ENCODE measurements at regions not wholly inside any gene's neighbourhood (a gene's known extent, or its start where the extent isn't known, plus 50 kb on each side); places are given as distances from the start of the nearest gene placed in this dataset.

DNA sequence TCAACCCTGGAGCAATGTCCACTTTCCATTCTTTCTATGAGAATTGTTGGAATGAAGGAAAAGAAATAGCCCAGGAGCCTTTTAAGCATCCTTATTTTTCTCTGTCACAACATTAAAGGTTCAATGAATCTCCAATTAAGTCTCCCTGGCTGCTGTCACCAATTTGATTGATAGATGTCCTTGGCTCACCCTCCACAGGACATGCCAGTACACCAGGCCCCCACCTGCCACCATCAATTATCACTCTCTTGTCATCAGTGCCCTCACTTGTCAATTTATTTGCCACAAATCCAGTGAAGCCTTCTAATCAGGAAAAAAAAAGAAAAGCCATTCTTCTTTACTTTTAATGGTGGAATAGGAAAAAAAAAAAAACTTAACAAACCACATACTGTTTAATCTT, 453.6 kb downstream of the CENPC start:
- TF ChIP-seq OSR1 (CRISPR knock-in tag; IDR thresholded peaks at IDR 0.05) (no peak), ZC3H10 (CRISPR knock-in tag; IDR thresholded peaks at IDR 0.05) (no peak)
- TF ChIP-seq, protein P1, sequence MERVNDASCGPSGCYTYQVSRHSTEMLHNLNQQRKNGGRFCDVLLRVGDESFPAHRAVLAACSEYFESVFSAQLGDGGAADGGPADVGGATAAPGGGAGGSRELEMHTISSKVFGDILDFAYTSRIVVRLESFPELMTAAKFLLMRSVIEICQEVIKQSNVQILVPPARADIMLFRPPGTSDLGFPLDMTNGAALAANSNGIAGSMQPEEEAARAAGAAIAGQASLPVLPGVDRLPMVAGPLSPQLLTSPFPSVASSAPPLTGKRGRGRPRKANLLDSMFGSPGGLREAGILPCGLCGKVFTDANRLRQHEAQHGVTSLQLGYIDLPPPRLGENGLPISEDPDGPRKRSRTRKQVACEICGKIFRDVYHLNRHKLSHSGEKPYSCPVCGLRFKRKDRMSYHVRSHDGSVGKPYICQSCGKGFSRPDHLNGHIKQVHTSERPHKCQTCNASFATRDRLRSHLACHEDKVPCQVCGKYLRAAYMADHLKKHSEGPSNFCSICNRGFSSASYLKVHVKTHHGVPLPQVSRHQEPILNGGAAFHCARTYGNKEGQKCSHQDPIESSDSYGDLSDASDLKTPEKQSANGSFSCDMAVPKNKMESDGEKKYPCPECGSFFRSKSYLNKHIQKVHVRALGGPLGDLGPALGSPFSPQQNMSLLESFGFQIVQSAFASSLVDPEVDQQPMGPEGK (CRISPR knock-in tag; IDR thresholded peaks at IDR 0.05; ENCODE audit: borderline replicate concordance), result no peak
